ENCODE measurements at regions not wholly inside any gene's neighbourhood (a gene's known extent, or its start where the extent isn't known, plus 50 kb on each side); places are given as distances from the start of the nearest gene placed in this dataset.
A peak's percentile ranks its signal among the peaks of the same experiment; 100 is the strongest.

DNA sequence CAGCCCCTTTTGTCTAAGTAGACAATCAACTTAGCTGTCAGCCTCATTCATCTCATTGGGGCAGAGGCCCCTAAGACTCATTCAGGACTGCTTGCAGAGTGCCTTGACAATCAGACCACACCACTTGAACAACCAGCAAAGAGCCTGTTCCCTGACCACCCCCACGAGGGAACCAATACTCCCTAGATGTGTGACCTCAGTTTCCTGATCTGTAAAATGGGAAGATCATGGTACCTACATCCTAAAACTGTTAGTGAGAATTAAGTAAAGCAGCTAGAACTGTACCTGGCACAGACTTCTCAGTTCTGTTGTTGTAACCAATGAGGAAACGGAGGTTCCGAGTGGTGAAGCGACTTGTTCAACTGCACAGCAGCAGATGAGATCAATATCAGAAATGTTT lies 298.5 kb downstream of the RRAGC start:
- Histone ChIP-seq H3K23ac (ENCODE audit: low read length in 2 of 2) (no peak overlapping the region), H3K27ac (ENCODE audit: low read length, poor library complexity, severe bottlenecking) (no peak overlapping the region), H3K4me1 (ENCODE audit: control insufficient read depth, insufficient read depth, low read depth, low read length) (peaks cover 2% of the 10 kb centered on the region), H3K27me3 (ENCODE audit: control insufficient read depth in 1 of 2, insufficient read depth in 1 of 2, low read length in 2 of 2) (peaks cover 27 to 69% of the 10 kb centered on the region in 2 experiments), H3K36me3 (ENCODE audit: control insufficient read depth in 1 of 2, insufficient read depth in 2 of 2, low read depth in 1 of 2, low read length in 2 of 2) (no peaks in the 10 kb centered on the region), H3K9ac (ENCODE audit: low read length) (no peak overlapping the region), H3K14ac (ENCODE audit: low read length in 2 of 2) (no peak overlapping the region), H3K18ac (ENCODE audit: low read depth in 1 of 2, low read length in 2 of 2) (no peak overlapping the region), H3K79me1 (replicated peaks; ENCODE audit: low read length, poor library complexity, severe bottlenecking) (no peaks in the 10 kb centered on the region), H3K4ac (ENCODE audit: low read depth in 1 of 2, low read length in 2 of 2) (no peak overlapping the region), H2BK5ac (ENCODE audit: low read depth, low read length, poor library complexity, severe bottlenecking) (no peak overlapping the region), H4K8ac (ENCODE audit: low read length) (no peak overlapping the region), H3K4me2 (ENCODE audit: low read length, poor library complexity, severe bottlenecking) (no peak overlapping the region), H2AFZ (ENCODE audit: low read depth, low read length) (no peak overlapping the region), H4K91ac (ENCODE audit: low read length) (no peak overlapping the region), H2AK5ac (ENCODE audit: low read length, severe bottlenecking) (no peak overlapping the region), H2BK120ac (ENCODE audit: low read depth, low read length) (no peak overlapping the region), H2BK12ac (ENCODE audit: low read length in 2 of 2) (no peak overlapping the region), H2BK15ac (ENCODE audit: low read depth, poor library complexity, severe bottlenecking) (no peak overlapping the region), H3K4me3 (ENCODE audit: insufficient read depth in 1 of 2, low read depth in 1 of 2, low read length in 2 of 2) (no peak overlapping the region), H3K9me3 (ENCODE audit: control insufficient read depth, low read length) (no peaks in the 10 kb centered on the region)
- DNase-seq = no peak
- 95% methylated on average over 3 of the region's 4 CpGs for WGBS

DNA sequence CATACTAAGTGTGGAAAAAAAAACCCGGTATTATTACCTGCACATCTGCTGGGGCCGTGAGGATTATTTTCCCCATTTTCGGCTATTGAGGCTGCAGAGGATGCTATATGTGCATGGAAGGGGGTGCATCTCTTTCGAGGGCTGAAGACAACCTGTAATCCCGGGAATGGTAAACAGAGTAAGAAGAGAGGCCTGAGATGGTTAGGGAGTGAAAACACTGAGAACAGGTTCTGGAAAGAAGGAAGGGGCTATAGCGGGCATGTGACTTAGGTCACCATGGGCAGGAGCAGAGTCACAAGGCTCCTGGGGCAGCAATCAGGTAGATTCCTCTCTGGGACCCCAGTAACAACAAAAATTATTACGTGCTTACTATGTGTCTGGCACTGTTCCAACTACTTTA lies 299.1 kb downstream of the RRAGC start:
- WGBS = 87% methylated on average over 6 of the region's 7 CpGs
- H3K9me3 ChIP-seq (ENCODE audit: control insufficient read depth, low read length) = no peaks in the 10 kb centered on the region

DNA sequence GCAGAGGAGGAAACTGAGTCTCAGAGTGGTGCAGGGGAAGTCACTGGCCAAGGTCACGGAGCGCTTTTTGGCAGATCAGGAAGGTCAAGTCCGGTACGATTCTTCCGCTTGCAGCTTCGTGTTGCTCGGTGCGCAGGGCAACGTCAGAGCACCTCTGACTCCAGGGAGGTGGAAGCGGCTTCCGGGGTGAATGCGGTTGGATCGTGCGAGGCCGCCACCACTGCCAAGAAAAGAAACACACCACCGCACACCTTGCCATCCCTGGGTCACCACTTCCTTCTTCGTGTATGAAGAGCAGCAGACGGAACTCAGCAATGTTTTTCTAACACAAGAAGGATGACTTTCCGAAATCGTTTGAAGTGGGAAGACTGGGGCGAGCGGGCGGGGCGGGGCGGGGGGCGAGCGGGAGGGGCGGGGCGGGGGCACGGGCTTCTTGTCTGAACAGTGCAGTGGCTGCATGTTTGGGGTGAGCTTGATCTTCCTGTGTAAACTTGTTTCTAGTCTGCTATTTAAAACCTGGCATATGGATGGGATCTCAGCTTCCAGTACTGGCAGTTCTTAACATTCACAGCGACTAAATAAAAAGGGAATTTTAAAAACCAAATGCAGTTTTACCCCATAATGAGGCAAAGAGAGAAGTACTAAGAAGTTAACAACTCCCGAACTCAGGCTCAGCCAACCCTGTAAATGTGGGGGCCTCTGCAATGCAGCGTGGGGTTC lies 300.0 kb downstream of the RRAGC start:
- Histone ChIP-seq H3K4me3 (ENCODE audit: insufficient read depth in 1 of 2, low read depth in 1 of 2, low read length in 2 of 2) (peak overlapping the region in 1 of 2 experiments; percentile 44), H3K9me3 (ENCODE audit: control insufficient read depth, low read length) (no peaks in the 10 kb centered on the region), H3K36me3 (ENCODE audit: control insufficient read depth in 1 of 2, insufficient read depth in 2 of 2, low read depth in 1 of 2, low read length in 2 of 2) (no peaks in the 10 kb centered on the region), H2BK15ac (ENCODE audit: low read depth, poor library complexity, severe bottlenecking) (no peak overlapping the region), H3K14ac (ENCODE audit: low read length in 2 of 2) (no peak overlapping the region), H3K4me2 (ENCODE audit: low read length, poor library complexity, severe bottlenecking) (no peak overlapping the region), H3K4me1 (ENCODE audit: control insufficient read depth, insufficient read depth, low read depth, low read length) (peaks cover 2% of the 10 kb centered on the region), H2AFZ (ENCODE audit: low read depth, low read length) (no peak overlapping the region), H2BK12ac (ENCODE audit: low read length in 2 of 2) (no peak overlapping the region), H3K79me1 (replicated peaks; ENCODE audit: low read length, poor library complexity, severe bottlenecking) (no peaks in the 10 kb centered on the region), H3K27ac (ENCODE audit: low read length, poor library complexity, severe bottlenecking) (no peak overlapping the region), H3K4ac (ENCODE audit: low read depth in 1 of 2, low read length in 2 of 2) (no peak overlapping the region), H3K9ac (ENCODE audit: low read length) (no peak overlapping the region), H3K27me3 (ENCODE audit: control insufficient read depth in 1 of 2, insufficient read depth in 1 of 2, low read length in 2 of 2) (peaks cover 27 to 71% of the 10 kb centered on the region in 2 experiments), H4K91ac (ENCODE audit: low read length) (no peak overlapping the region), H2BK5ac (ENCODE audit: low read depth, low read length, poor library complexity, severe bottlenecking) (no peak overlapping the region), H3K23ac (ENCODE audit: low read length in 2 of 2) (no peak overlapping the region), H3K18ac (ENCODE audit: low read depth in 1 of 2, low read length in 2 of 2) (no peak overlapping the region), H2BK120ac (ENCODE audit: low read depth, low read length) (no peak overlapping the region), H2AK5ac (ENCODE audit: low read length, severe bottlenecking) (no peak overlapping the region), H4K8ac (ENCODE audit: low read length) (peak overlapping the region; percentile 31)
- DNase-seq = no peak
- 70% methylated on average over 28 of the region's 33 CpGs for WGBS

More for the DNA sequence above, 299.1 kb downstream of the RRAGC start:
- Histone ChIP-seq H3K79me1 (replicated peaks; ENCODE audit: low read length, poor library complexity, severe bottlenecking) (no peaks in the 10 kb centered on the region), H2BK12ac (ENCODE audit: low read length in 2 of 2) (no peak overlapping the region), H3K4me1 (ENCODE audit: control insufficient read depth, insufficient read depth, low read depth, low read length) (peaks cover 2% of the 10 kb centered on the region), H2AK5ac (ENCODE audit: low read length, severe bottlenecking) (no peak overlapping the region), H4K91ac (ENCODE audit: low read length) (no peak overlapping the region), H3K9ac (ENCODE audit: low read length) (no peak overlapping the region), H3K4me2 (ENCODE audit: low read length, poor library complexity, severe bottlenecking) (no peak overlapping the region), H2BK120ac (ENCODE audit: low read depth, low read length) (no peak overlapping the region), H3K27ac (ENCODE audit: low read length, poor library complexity, severe bottlenecking) (no peak overlapping the region), H3K27me3 (ENCODE audit: control insufficient read depth in 1 of 2, insufficient read depth in 1 of 2, low read length in 2 of 2) (peaks cover 27 to 71% of the 10 kb centered on the region in 2 experiments), H2AFZ (ENCODE audit: low read depth, low read length) (no peak overlapping the region), H3K18ac (ENCODE audit: low read depth in 1 of 2, low read length in 2 of 2) (no peak overlapping the region), H3K23ac (ENCODE audit: low read length in 2 of 2) (no peak overlapping the region), H4K8ac (ENCODE audit: low read length) (no peak overlapping the region), H3K14ac (ENCODE audit: low read length in 2 of 2) (no peak overlapping the region), H2BK15ac (ENCODE audit: low read depth, poor library complexity, severe bottlenecking) (no peak overlapping the region), H3K4me3 (ENCODE audit: insufficient read depth in 1 of 2, low read depth in 1 of 2, low read length in 2 of 2) (no peak overlapping the region), H2BK5ac (ENCODE audit: low read depth, low read length, poor library complexity, severe bottlenecking) (no peak overlapping the region), H3K4ac (ENCODE audit: low read depth in 1 of 2, low read length in 2 of 2) (no peak overlapping the region), H3K36me3 (ENCODE audit: control insufficient read depth in 1 of 2, insufficient read depth in 2 of 2, low read depth in 1 of 2, low read length in 2 of 2) (no peaks in the 10 kb centered on the region)
- DNase-seq = no peak

DNA sequence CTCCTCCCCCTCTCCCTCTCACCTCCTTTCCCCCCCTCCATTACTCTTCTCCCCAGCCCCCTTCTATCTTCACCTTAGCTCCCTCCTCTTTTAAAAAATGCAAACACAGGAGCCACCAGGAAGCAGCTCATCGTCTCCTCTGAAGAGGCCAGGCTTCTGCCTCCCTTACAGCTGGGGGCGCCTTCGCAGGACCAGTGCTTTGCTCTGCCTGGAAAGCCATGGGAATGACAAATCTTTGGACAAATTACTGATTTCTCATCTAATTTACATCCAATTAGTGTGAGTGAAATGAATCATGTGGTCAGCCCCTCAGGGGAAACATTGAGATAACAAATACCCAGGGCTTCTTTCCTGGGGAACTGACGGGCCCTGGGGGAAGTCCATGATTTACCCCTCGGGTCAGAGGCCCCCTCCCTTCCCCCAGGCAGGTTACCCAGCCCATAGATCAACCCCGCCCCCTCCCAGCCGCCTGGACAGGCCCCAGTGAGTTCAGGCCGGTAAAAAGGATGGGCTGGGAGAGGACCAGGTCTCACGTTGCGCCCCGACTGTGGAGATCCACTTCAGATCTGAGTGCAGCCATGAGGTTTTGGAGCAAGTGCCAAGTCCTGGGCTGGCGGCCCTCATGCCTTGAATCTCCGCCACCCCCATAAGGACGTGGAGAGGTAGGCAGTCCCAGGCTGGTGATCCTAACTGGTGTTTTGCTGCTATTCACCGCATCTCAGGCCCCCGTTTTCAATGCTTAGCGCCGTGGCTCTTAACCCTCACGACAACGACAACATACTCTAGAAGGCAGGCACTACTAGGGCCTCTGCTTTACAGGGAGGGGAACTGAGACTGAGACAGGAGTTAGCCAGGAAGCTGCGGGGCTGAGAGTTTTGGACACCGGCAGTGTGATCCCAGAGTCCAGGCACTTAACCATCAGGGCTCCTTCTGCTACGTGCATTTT lies 300.8 kb downstream of the RRAGC start:
- peaks cover 2% of the 10 kb centered on the region for H3K4me1 ChIP-seq (ENCODE audit: control insufficient read depth, insufficient read depth, low read depth, low read length)
- WGBS = 30% methylated on average over 21 of the region's 23 CpGs
- no peaks in the 10 kb centered on the region for H3K9me3 ChIP-seq (ENCODE audit: control insufficient read depth, low read length)
- peaks cover 27 to 69% of the 10 kb centered on the region in 2 experiments for H3K27me3 ChIP-seq (ENCODE audit: control insufficient read depth in 1 of 2, insufficient read depth in 1 of 2, low read length in 2 of 2)
- H3K4ac ChIP-seq (ENCODE audit: low read depth in 1 of 2, low read length in 2 of 2) = no peak overlapping the region
- no peak overlapping the region for H3K18ac ChIP-seq (ENCODE audit: low read depth in 1 of 2, low read length in 2 of 2)
- H3K9ac ChIP-seq (ENCODE audit: low read length) = no peak overlapping the region
- H2BK12ac ChIP-seq (ENCODE audit: low read length in 2 of 2) = no peak overlapping the region
- peak overlapping the region; percentile 31 for H4K8ac ChIP-seq (ENCODE audit: low read length)
- no peak overlapping the region for H4K91ac ChIP-seq (ENCODE audit: low read length)
- H3K23ac ChIP-seq (ENCODE audit: low read length in 2 of 2) = no peak overlapping the region
- no peak overlapping the region for H3K4me2 ChIP-seq (ENCODE audit: low read length, poor library complexity, severe bottlenecking)
- no peak overlapping the region for H2BK15ac ChIP-seq (ENCODE audit: low read depth, poor library complexity, severe bottlenecking)
- H2AFZ ChIP-seq (ENCODE audit: low read depth, low read length) = no peak overlapping the region
- DNase-seq = no peak
- no peak overlapping the region for H2BK120ac ChIP-seq (ENCODE audit: low read depth, low read length)
- H3K4me3 ChIP-seq (ENCODE audit: insufficient read depth in 1 of 2, low read depth in 1 of 2, low read length in 2 of 2) = no peak overlapping the region
- no peak overlapping the region for H3K27ac ChIP-seq (ENCODE audit: low read length, poor library complexity, severe bottlenecking)
- H2AK5ac ChIP-seq (ENCODE audit: low read length, severe bottlenecking) = no peak overlapping the region
- no peak overlapping the region for H3K14ac ChIP-seq (ENCODE audit: low read length in 2 of 2)
- H3K36me3 ChIP-seq (ENCODE audit: control insufficient read depth in 1 of 2, insufficient read depth in 2 of 2, low read depth in 1 of 2, low read length in 2 of 2) = no peaks in the 10 kb centered on the region
- H2BK5ac ChIP-seq (ENCODE audit: low read depth, low read length, poor library complexity, severe bottlenecking) = no peak overlapping the region
- no peaks in the 10 kb centered on the region for H3K79me1 ChIP-seq (replicated peaks; ENCODE audit: low read length, poor library complexity, severe bottlenecking)

Measured in mesenchymal stem cell (in vitro differentiated cells and primary cell).